ENCODE measurements at regions not wholly inside any gene's neighbourhood (a gene's known extent, or its start where the extent isn't known, plus 50 kb on each side); places are given as distances from the start of the nearest gene placed in this dataset.

DNA sequence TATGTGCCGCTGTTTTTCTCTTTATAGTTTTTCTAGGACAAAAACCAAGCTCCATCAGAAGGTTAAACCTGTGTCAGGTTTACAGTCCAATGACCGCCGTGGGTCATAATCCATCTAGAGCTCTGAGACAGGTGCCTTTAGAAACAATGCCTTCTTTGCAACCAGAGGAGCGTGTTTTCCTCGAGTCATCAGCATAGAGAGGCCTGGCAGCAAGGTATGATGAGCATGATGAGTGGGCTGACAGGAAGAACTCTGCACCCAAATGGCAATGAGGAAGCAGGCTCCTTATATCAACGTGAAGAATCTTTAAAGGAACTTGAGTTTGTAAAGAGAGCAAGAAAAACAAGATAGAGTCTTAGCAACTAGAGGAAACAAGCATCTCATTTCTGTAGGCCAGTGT is 60.5 kb upstream of the NUDT4 start:
- H3K27ac Mint-ChIP-seq, result peak overlapping the region; percentile 41
- no peaks in the 10 kb centered on the region for H3K9me3 Mint-ChIP-seq (ENCODE audit: low read depth)
- peaks cover 14% of the 10 kb centered on the region for H3K27me3 Mint-ChIP-seq

DNA sequence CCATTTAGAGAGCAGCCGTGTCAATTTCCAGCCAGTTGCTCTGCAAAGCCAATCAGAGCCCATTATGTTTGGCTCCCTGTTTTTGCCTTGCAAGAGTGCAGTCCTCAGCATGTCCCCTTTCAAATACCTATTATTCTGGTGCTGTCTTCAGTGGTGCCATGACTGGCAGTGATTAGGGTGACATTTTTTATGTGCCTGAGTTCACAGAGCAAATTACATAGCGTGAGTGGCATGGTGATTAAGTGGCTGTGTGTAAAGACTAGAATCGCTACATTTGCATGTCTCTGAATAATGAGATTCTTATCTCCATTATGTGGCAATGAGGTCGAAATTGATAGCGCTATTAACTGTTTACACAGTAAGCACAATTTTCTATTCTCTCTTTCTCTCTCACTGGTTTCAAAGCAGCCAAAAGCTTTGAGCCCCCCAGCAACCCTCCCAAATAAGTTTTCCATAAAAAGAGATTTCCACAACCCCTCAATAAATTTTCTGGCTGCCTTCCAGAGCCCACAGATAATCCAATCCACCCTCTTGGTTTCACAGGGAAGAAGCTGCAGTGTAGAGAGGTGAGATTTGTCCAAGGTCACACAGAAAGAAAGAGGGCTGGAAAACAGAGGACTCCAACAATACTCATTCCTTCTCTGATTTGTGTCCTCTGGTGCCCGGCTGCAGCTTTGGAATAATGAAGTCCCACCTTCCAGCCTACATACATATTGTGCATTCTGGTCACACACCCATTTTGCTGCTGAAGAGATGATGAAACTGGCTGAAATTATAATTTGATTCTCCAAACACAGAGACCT is 58.8 kb upstream of the NUDT4 start:
- H3K27ac Mint-ChIP-seq, result no peak overlapping the region

More for the DNA sequence above, 60.5 kb upstream of the NUDT4 start:
- DNase-seq (ENCODE audit: low spot score, unreplicated experiment), result no peak
- no peak overlapping the region for H3K4me3 Mint-ChIP-seq (ENCODE audit: low read depth)
- H3K4me1 Mint-ChIP-seq (ENCODE audit: low read depth), result peaks cover 21% of the 10 kb centered on the region
- peaks cover 1% of the 10 kb centered on the region for H3K36me3 Mint-ChIP-seq (ENCODE audit: insufficient read depth)
- TF ChIP-seq, protein P1, sequence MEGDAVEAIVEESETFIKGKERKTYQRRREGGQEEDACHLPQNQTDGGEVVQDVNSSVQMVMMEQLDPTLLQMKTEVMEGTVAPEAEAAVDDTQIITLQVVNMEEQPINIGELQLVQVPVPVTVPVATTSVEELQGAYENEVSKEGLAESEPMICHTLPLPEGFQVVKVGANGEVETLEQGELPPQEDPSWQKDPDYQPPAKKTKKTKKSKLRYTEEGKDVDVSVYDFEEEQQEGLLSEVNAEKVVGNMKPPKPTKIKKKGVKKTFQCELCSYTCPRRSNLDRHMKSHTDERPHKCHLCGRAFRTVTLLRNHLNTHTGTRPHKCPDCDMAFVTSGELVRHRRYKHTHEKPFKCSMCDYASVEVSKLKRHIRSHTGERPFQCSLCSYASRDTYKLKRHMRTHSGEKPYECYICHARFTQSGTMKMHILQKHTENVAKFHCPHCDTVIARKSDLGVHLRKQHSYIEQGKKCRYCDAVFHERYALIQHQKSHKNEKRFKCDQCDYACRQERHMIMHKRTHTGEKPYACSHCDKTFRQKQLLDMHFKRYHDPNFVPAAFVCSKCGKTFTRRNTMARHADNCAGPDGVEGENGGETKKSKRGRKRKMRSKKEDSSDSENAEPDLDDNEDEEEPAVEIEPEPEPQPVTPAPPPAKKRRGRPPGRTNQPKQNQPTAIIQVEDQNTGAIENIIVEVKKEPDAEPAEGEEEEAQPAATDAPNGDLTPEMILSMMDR (IDR thresholded peaks at IDR 0.05; ENCODE audit: unreplicated experiment), result no peak

DNA sequence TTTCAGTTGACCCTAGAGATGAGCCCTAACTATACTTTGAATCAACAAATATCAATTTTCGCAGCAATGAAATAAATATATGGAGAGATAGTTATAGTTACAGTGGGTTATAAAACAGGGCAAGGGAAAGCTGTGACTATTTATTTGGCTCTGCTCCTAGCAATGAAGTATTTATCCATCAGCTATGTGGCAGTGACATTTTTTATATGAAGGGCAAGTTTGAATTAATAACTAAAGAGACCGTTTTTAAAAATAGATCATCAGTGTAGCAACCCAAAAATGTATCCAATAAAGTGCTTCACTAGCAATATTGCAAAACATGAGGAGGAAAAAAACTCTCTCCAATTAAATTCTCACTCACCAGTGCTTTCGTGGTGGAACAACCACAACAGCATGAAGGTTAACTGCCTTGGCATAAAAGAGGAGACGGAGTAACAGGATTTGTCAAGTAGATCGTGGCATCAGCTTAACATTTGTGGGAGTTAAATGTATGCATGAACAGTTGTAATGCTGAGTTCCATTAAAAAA is 58.1 kb upstream of the NUDT4 start:
- TF ChIP-seq, protein P1 (IDR thresholded peaks at IDR 0.05; ENCODE audit: unreplicated experiment), result no peak
- H3K9me3 Mint-ChIP-seq (ENCODE audit: low read depth), result no peaks in the 10 kb centered on the region
- H3K27ac Mint-ChIP-seq, result no peak overlapping the region

More for the DNA sequence above, 58.8 kb upstream of the NUDT4 start:
- H3K27me3 Mint-ChIP-seq, result peaks cover 12% of the 10 kb centered on the region
- TF ChIP-seq, protein P1 (IDR thresholded peaks at IDR 0.05; ENCODE audit: unreplicated experiment), result no peak
- H3K36me3 Mint-ChIP-seq (ENCODE audit: insufficient read depth), result peaks cover 1% of the 10 kb centered on the region
- H3K4me3 Mint-ChIP-seq (ENCODE audit: low read depth), result no peak overlapping the region
- DNase-seq (ENCODE audit: low spot score, unreplicated experiment), result no peak
- H3K9me3 Mint-ChIP-seq (ENCODE audit: low read depth), result no peaks in the 10 kb centered on the region
- peaks cover 24% of the 10 kb centered on the region for H3K4me1 Mint-ChIP-seq (ENCODE audit: low read depth)

DNA sequence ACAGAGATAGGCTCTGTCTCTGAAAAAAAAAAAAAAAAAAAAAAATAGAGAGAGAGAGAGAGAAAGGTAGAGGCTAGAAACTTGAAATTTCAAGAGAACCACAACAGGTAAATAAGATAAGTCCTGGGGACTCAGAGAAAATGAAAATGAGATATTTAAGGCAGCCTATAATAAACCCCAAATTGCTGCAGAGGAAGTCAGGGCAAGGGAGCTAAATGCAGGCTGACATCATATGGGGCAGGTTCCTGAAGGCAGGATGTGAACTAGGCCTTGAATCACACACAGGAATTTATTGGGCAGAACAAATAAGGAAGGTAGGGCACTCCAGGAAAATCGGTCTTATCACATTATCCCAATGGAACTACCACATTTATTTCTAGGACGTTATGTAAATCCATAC is 54.9 kb upstream of the NUDT4 start:
- no peak for DNase-seq (ENCODE audit: low spot score, unreplicated experiment)
- Mint-ChIP-seq H3K9me3 (ENCODE audit: low read depth) (no peaks in the 10 kb centered on the region), H3K27ac (no peak overlapping the region), H3K27me3 (peaks cover 20% of the 10 kb centered on the region), H3K4me1 (ENCODE audit: low read depth) (peaks cover 10% of the 10 kb centered on the region), H3K36me3 (ENCODE audit: insufficient read depth) (no peaks in the 10 kb centered on the region), H3K4me3 (ENCODE audit: low read depth) (no peak overlapping the region)
- TF ChIP-seq, protein P1 (IDR thresholded peaks at IDR 0.05; ENCODE audit: unreplicated experiment), result no peak

More for the DNA sequence above, 58.1 kb upstream of the NUDT4 start:
- no peak for DNase-seq (ENCODE audit: low spot score, unreplicated experiment)
- peaks cover 22% of the 10 kb centered on the region for H3K4me1 Mint-ChIP-seq (ENCODE audit: low read depth)
- no peak overlapping the region for H3K4me3 Mint-ChIP-seq (ENCODE audit: low read depth)
- H3K36me3 Mint-ChIP-seq (ENCODE audit: insufficient read depth), result peaks cover 1% of the 10 kb centered on the region
- H3K27me3 Mint-ChIP-seq, result peaks cover 15% of the 10 kb centered on the region

DNA sequence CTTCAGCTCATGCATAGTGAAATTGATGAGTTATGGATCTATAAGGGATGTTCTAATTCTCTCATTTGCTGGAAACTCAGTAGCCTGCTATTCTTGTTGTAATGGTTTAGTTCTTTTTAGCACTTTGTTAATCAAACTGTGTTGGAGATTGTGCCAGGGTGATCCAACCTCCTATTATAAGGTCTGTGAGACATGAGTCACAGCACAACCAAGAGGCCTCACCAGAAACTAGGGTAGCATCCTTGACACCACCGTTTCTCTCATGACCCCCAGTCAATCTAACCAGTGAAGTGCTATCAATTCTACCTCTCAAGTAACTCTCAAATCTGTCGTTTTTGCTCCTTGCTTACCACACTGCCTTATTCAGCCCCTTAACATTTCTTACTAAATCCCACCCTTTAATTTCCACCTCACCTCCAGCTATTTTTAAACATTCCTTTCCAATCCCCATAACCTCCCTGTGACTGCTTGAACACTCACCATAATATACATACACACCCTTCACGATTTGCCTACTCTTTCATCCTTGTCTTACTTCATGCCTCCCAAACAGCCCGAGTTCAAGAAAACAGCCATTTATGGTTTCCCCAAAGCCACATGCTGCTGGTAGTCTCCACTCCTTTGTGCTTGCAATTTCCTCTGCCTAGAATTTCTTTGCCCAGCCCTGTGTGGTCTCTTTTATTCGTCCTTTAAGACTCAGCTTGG is 53.9 kb upstream of the NUDT4 start:
- TF ChIP-seq, protein P1 (IDR thresholded peaks at IDR 0.05; ENCODE audit: unreplicated experiment), result no peak
- Mint-ChIP-seq H3K27ac (no peak overlapping the region), H3K4me3 (ENCODE audit: low read depth) (no peak overlapping the region), H3K9me3 (ENCODE audit: low read depth) (no peaks in the 10 kb centered on the region), H3K27me3 (peaks cover 20% of the 10 kb centered on the region), H3K4me1 (ENCODE audit: low read depth) (peaks cover 7% of the 10 kb centered on the region), H3K36me3 (ENCODE audit: insufficient read depth) (no peaks in the 10 kb centered on the region)
- DNase-seq (ENCODE audit: low spot score, unreplicated experiment), result no peak

Data from progenitor cell of endocrine pancreas (in vitro differentiated cells).